Lung (tissue), 11 donors: ENCODE measurements at regions not wholly inside any gene's neighbourhood (a gene's known extent, or its start where the extent isn't known, plus 50 kb on each side); places are given as distances from the start of the nearest gene placed in this dataset.
"Not testable (repeated sequence)": the region's sequence is repeated elsewhere in the genome, so short reads cannot be mapped to it uniquely, and the experiment has no call there.

Source experiments
- ATAC-seq: fragments of 200-7000 bp; cut with Tn5 transposase; one replicate; pipeline ENCODE4 v1.9.1; 2020; ENCODE audit warnings: moderate number of reproducible peaks; ENCODE audit not compliant: insufficient read depth, low FRiP score
- DNase-seq, 3 donors: peaks; one replicate each; pipeline ENCODE4 v3.0.0-alpha.2; 2013 to 2017
- H3K27ac ChIP-seq, 2 donors: one replicate each; pipeline ENCODE4 v1.5.1; 2013; ENCODE audit warnings: mild to moderate bottlenecking in 2 of 2, moderate library complexity in 2 of 2, control low read depth in 1 of 2, inconsistent platforms in 1 of 2, low read depth in 1 of 2, low read length in 1 of 2
- H3K27me3 ChIP-seq, 3 donors: one replicate each; pipeline ENCODE4 v1.5.1; 2013; ENCODE audit warnings: low read length in 2 of 3; ENCODE audit not compliant: control insufficient read depth in 3 of 3, insufficient read depth in 3 of 3
- H3K36me3 ChIP-seq, 4 donors: one replicate each; pipeline ENCODE4 v1.5.1; 2013; ENCODE audit warnings: low read length in 4 of 4, mild to moderate bottlenecking in 1 of 4, moderate library complexity in 1 of 4; ENCODE audit not compliant: control insufficient read depth in 4 of 4, insufficient read depth in 4 of 4
- H3K4me1 ChIP-seq, 5 donors: one replicate each; pipeline ENCODE4 v1.5.1; 2013; ENCODE audit warnings: low read length in 5 of 5, mild to moderate bottlenecking in 2 of 5, moderate library complexity in 1 of 5; ENCODE audit not compliant: control insufficient read depth in 5 of 5, insufficient read depth in 5 of 5
- H3K4me3 ChIP-seq: one replicate; pipeline ENCODE4 v1.5.1; 2013; ENCODE audit warnings: mild to moderate bottlenecking, control low read depth, moderate library complexity
- H3K9ac ChIP-seq, 2 donors: one replicate each; pipeline ENCODE4 v1.5.1; 2013; ENCODE audit warnings: low read length in 2 of 2, control low read depth in 1 of 2; ENCODE audit not compliant: insufficient read depth in 1 of 2
- H3K9me3 ChIP-seq, 4 donors: one replicate each; pipeline ENCODE4 v1.5.1; 2013; ENCODE audit warnings: low read length in 3 of 4, mild to moderate bottlenecking in 1 of 4, moderate library complexity in 1 of 4; ENCODE audit not compliant: control insufficient read depth in 4 of 4, insufficient read depth in 3 of 4
- WGBS, 2 donors: extraction: QIAGEN DNeasy Blood & Tissue Kit; methylation state at CpG; one replicate each; pipeline ENCODE4 v1.1.7; 2013; 5-methylcytosine and 5-hydroxymethylcytosine counted together
- TF ChIP-seq, protein P1 (sequence below): IDR thresholded peaks from 2 replicates; pipeline ENCODE4 v1.5.1; 2012; ENCODE audit warnings: mild to moderate bottlenecking; ENCODE audit errors: control extremely low read depth, extremely low read depth
- donor health status: control.
- donor health status: control.
- donor health status: Bipolar disorder and iron deficiency.
- donor health status: healthy.
- donor health status: DM: yes; HTN: yes; CAD: no.

GRCh38 chr3:197454014-197454413, 101.8 kb downstream of the BDH1 start:
- ATAC-seq: no peak
- H3K27me3 ChIP-seq: no peaks in the 10 kb centered on the region
- H3K27ac ChIP-seq: no peak overlapping the region
- H3K9ac ChIP-seq: no peak overlapping the region
- 61 to 71% methylated on average over 3 of the region's 3 CpGs for WGBS, 2 donors
- H3K9me3 ChIP-seq: no peaks in the 10 kb centered on the region
- TF ChIP-seq, protein P1, sequence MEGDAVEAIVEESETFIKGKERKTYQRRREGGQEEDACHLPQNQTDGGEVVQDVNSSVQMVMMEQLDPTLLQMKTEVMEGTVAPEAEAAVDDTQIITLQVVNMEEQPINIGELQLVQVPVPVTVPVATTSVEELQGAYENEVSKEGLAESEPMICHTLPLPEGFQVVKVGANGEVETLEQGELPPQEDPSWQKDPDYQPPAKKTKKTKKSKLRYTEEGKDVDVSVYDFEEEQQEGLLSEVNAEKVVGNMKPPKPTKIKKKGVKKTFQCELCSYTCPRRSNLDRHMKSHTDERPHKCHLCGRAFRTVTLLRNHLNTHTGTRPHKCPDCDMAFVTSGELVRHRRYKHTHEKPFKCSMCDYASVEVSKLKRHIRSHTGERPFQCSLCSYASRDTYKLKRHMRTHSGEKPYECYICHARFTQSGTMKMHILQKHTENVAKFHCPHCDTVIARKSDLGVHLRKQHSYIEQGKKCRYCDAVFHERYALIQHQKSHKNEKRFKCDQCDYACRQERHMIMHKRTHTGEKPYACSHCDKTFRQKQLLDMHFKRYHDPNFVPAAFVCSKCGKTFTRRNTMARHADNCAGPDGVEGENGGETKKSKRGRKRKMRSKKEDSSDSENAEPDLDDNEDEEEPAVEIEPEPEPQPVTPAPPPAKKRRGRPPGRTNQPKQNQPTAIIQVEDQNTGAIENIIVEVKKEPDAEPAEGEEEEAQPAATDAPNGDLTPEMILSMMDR: no peak
- DNase-seq: peak in 2 of 3 donors; percentile 39 to 43
- no peaks in the 10 kb centered on the region for H3K36me3 ChIP-seq
- peaks cover 0 to 11% (median 0%) of the 10 kb centered on the region in 5 donors for H3K4me1 ChIP-seq
- no peak overlapping the region for H3K4me3 ChIP-seq

DNA sequence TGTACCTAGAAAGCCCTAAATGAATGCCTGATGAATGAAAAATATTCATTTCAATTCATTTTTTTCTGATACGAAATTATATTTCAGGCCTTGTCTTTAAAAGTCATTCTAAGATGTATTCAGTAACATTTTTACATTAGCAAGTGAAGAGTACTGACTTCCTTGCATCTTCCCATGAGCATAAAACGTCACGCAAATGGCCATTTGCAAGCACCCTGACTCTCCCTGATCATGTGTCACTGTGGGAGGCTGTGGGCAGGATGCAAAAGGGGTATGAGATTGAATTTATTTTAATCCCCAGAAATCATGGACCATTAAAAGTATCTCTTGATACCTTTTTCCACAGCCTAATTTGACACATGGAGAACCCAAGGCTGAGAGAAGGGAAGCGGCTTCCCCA, 105.0 kb downstream of the BDH1 start:
- ATAC-seq (no peak), DNase-seq (no peak)
- Histone ChIP-seq H3K9ac (no peak overlapping the region), H3K9me3 (no peaks in the 10 kb centered on the region), H3K4me3 (no peak overlapping the region), H3K27ac (no peak overlapping the region), H3K36me3 (no peaks in the 10 kb centered on the region), H3K4me1 (peaks cover 0 to under 1% (median 0%) of the 10 kb centered on the region in 5 donors), H3K27me3 (no peaks in the 10 kb centered on the region)
- WGBS, 2 donors: 86% methylated on average over 4 of the region's 4 CpGs
- TF ChIP-seq, protein P1: no peak

- no peak for DNase-seq
Measured at GRCh38 chr3:197450308-197450707, 105.5 kb downstream of the BDH1 start.

DNA sequence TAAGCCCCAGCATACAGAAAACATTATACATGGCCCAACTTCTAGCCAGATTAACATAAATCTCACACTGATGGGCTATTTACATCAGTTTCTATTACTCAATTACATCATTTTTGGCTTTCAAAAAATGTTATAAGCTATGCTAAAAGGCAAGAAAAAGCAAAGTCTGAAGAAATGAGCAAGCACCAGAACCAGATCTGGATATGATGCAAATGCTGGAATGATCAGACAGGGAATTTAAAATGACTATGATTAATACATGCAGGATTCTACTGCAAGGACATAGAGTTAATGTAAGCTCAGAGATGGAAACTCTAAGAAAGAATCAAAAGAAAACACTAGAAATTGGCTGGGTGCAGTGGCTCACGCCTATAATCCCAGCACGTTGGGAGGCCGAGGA, 106.6 kb downstream of the BDH1 start:
- not testable (repeated sequence) for ATAC-seq, H3K4me3 ChIP-seq, H3K36me3 ChIP-seq, H3K4me1 ChIP-seq, H3K9ac ChIP-seq, H3K9me3 ChIP-seq, H3K27ac ChIP-seq, DNase-seq, H3K27me3 ChIP-seq
- WGBS, 2 donors: 93% methylated on average over 3 of the region's 3 CpGs

More at GRCh38 chr3:197450308-197450707, 105.5 kb downstream of the BDH1 start:
- 57 to 72% methylated on average over 2 of the region's 2 CpGs for WGBS, 2 donors
- TF ChIP-seq, protein P1: no peak
- Histone ChIP-seq H3K4me1 (no peaks in the 10 kb centered on the region), H3K9me3 (no peaks in the 10 kb centered on the region), H3K27me3 (no peaks in the 10 kb centered on the region), H3K27ac (no peak overlapping the region), H3K4me3 (no peak overlapping the region), H3K9ac (no peak overlapping the region), H3K36me3 (no peaks in the 10 kb centered on the region)
- ATAC-seq: no peak

DNA sequence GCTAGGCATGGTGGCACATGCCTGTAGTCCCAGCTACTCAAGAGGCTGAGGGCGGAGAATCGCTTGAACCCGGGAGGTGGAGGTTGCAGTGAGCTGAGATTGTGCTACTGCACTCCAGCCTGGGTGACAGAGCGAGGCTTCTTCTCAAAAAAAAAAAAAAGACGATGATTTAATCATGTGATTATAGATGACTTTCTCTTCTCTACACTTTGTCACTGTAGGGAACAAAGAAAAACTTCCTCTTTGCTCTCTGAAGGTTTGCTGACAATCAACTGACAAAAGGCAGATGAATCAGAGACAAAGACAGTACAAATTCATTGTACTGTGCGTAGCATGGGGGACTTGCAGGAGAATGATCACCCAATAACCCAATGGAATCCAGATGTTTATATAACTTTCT, 108.0 kb downstream of the BDH1 start:
- WGBS, 2 donors: 75 to 79% methylated on average over 5 to 6 of the region's 6 CpGs
- H3K4me3 ChIP-seq: not testable (repeated sequence)

More for the DNA sequence above, 108.0 kb downstream of the BDH1 start:
- not testable (repeated sequence) for H3K27ac ChIP-seq, H3K9me3 ChIP-seq, H3K36me3 ChIP-seq, H3K27me3 ChIP-seq, ATAC-seq, H3K4me1 ChIP-seq, H3K9ac ChIP-seq, DNase-seq
